A549 (cell line): ENCODE measurements at regions not wholly inside any gene's neighbourhood (a gene's known extent, or its start where the extent isn't known, plus 50 kb on each side); places are given as distances from the start of the nearest gene placed in this dataset.

Experiments
- CEBPB ChIP-seq, 2 experiments: fragments of >200 bp in 1 of 2; sonication (Bioruptor Twin) in 1 of 2; formaldehyde crosslinking in 1 of 2; IDR thresholded peaks; 2 replicates each; pipeline ENCODE4 v1.6.1; 2012 to 2016
- CTCF ChIP-seq: fragments of >200 bp; sonication (Bioruptor Twin); formaldehyde crosslinking; IDR thresholded peaks from 3 replicates; pipeline ENCODE4 v1.5.1; 2016
- ELK1 ChIP-seq: fragments of 150-350 bp; IDR thresholded peaks from 2 replicates; pipeline ENCODE4 v1.6.1; 2014; ENCODE audit warnings: low read depth, mild to moderate bottlenecking, low read length
- EP300 ChIP-seq, 2 experiments: fragments of >200 bp; sonication (Bioruptor Twin); formaldehyde crosslinking; IDR thresholded peaks; 2 replicates in 1 of 2; 3 replicates in 1 of 2; pipeline ENCODE4 v1.6.1; 2016 to 2017
- ESRRA ChIP-seq: fragments of 150-350 bp; IDR thresholded peaks from 2 replicates; pipeline ENCODE4 v1.6.1; 2014; ENCODE audit warnings: mild to moderate bottlenecking, low read length, borderline replicate concordance
- MAFK ChIP-seq: fragments of 450-650 bp; IDR thresholded peaks from 2 replicates; pipeline ENCODE4 v1.6.1; 2014; ENCODE audit not compliant: partially characterized antibody
- MYC ChIP-seq: IDR thresholded peaks from 2 replicates; pipeline ENCODE4 v1.6.1; 2012; ENCODE audit warnings: mild to moderate bottlenecking, inconsistent platforms, low read length, improper control_type of control experiment, borderline replicate concordance
- POLR2A ChIP-seq: IDR thresholded peaks from 2 replicates; pipeline ENCODE4 v1.6.1; 2012; ENCODE audit warnings: mild to moderate bottlenecking, low read length
- POLR2AphosphoS2 ChIP-seq: conservative IDR thresholded peaks from 2 replicates; pipeline ENCODE4 v1.6.1; 2012; ENCODE audit warnings: low read length, improper control_type of control experiment, inconsistent platforms
- RAD21 ChIP-seq, 2 experiments: fragments of >200 bp in 1 of 2; sonication (Bioruptor Twin) in 1 of 2; formaldehyde crosslinking in 1 of 2; IDR thresholded peaks in 1 of 2; conservative IDR thresholded peaks in 1 of 2; 2 replicates in 1 of 2; 3 replicates in 1 of 2; pipeline ENCODE4 v1.6.1; 2012 to 2018; ENCODE audit warnings: inconsistent platforms in 1 of 2
- RCOR1 ChIP-seq: fragments of 150-350 bp; IDR thresholded peaks from 2 replicates; pipeline ENCODE4 v1.6.1; 2014; ENCODE audit warnings: antibody characterized with exemption, low read length, low read depth
- REST ChIP-seq: fragments of 200-600 bp; sonication (generic); IDR thresholded peaks from 2 replicates; pipeline ENCODE4 v1.6.1; 2016; ENCODE audit warnings: antibody characterized with exemption, mild to moderate bottlenecking, moderate library complexity

- no peak for TF ChIP-seq RAD21 (conservative IDR thresholded peaks at IDR 0.05 in 1 of 2, IDR thresholded peaks at IDR 0.05 in 1 of 2)
- no peak for TF ChIP-seq POLR2AphosphoS2
- no peak for TF ChIP-seq POLR2A
- TF ChIP-seq CEBPB (IDR thresholded peaks at IDR 0.05): no peak
- TF ChIP-seq CTCF: no peak
- TF ChIP-seq EP300 (IDR thresholded peaks at IDR 0.05): no peak
- no peak for TF ChIP-seq RCOR1
- no peak for TF ChIP-seq REST
- no peak for TF ChIP-seq MYC
- TF ChIP-seq MAFK: no peak
- TF ChIP-seq ELK1: no peak
- no peak for TF ChIP-seq ESRRA
These were observed 342.9 kb downstream of the GBA3 start for GRCh38 chr4:23035521-23036056.
